GM20431 (cell line): ENCODE measurements at regions not wholly inside any gene's neighbourhood (a gene's known extent, or its start where the extent isn't known, plus 50 kb on each side); places are given as distances from the start of the nearest gene placed in this dataset.
"Not testable (repeated sequence)": the region's sequence is repeated elsewhere in the genome, so short reads cannot be mapped to it uniquely, and the experiment has no call there.

Experiments used
- in situ Hi-C: fragments of 300-500 bp; cut with MseI, MboI; formaldehyde crosslinking; loops from one replicate; pipeline ENCODE4 v1.15.0; 2020; ENCODE audit warnings: low sequenced_read_pairs; ENCODE audit not compliant: unreplicated experiment

- in situ Hi-C loops: no loop called here
Observed at GRCh38 chr6:120279466-120280167, 930.1 kb upstream of the MAN1A1 start.

GRCh38 chr6:120278689-120279396 is 929.3 kb upstream of the MAN1A1 start:
- in situ Hi-C loops: no loop called here

- in situ Hi-C loops: no loop called here
Observed at GRCh38 chr6:120274547-120274946, 925.0 kb upstream of the MAN1A1 start.

GRCh38 chr6:120273411-120273810 is 923.9 kb upstream of the MAN1A1 start:
- in situ Hi-C loops: no loop called here

- in situ Hi-C loops: no loop called here
Observed at GRCh38 chr6:120272038-120272437, 922.5 kb upstream of the MAN1A1 start.

GRCh38 chr6:120268256-120268655 is 918.7 kb upstream of the MAN1A1 start:
- in situ Hi-C loops: not testable (repeated sequence)

- in situ Hi-C loops: no loop called here
Observed at GRCh38 chr6:120262354-120262753, 912.8 kb upstream of the MAN1A1 start.

- in situ Hi-C loops: no loop called here
Observed at GRCh38 chr6:120260636-120261035, 911.1 kb upstream of the MAN1A1 start.

GRCh38 chr6:120254651-120255050 is 905.1 kb upstream of the MAN1A1 start:
- in situ Hi-C loops: no loop called here

GRCh38 chr6:120248451-120248850 is 898.9 kb upstream of the MAN1A1 start:
- in situ Hi-C loops: no loop called here

GRCh38 chr6:120237221-120237620 is 887.7 kb upstream of the MAN1A1 start:
- in situ Hi-C loops: no loop called here

GRCh38 chr6:120230008-120230407 is 880.4 kb upstream of the MAN1A1 start:
- in situ Hi-C loops: no loop called here

- in situ Hi-C loops: no loop called here
Observed at GRCh38 chr6:120228297-120228696, 878.7 kb upstream of the MAN1A1 start.

GRCh38 chr6:120219339-120219738 is 869.8 kb upstream of the MAN1A1 start:
- in situ Hi-C loops: no loop called here

GRCh38 chr6:120214088-120214499 is 864.5 kb upstream of the MAN1A1 start:
- in situ Hi-C loops: no loop called here

GRCh38 chr6:120211955-120212792 is 862.6 kb upstream of the MAN1A1 start:
- in situ Hi-C loops: no loop called here

GRCh38 chr6:120202878-120203277 is 853.3 kb upstream of the MAN1A1 start:
- in situ Hi-C loops: no loop called here

GRCh38 chr6:120200853-120201252 is 851.3 kb upstream of the MAN1A1 start:
- in situ Hi-C loops: no loop called here

GRCh38 chr6:120198033-120198432 is 848.5 kb upstream of the MAN1A1 start:
- in situ Hi-C loops: no loop called here

GRCh38 chr6:120186080-120186479 is 836.5 kb upstream of the MAN1A1 start:
- in situ Hi-C loops: no loop called here

- in situ Hi-C loops: no loop called here
Observed at GRCh38 chr6:120173250-120173649, 823.7 kb upstream of the MAN1A1 start.
